HK-2 (cell line): ENCODE measurements at regions not wholly inside any gene's neighbourhood (a gene's known extent, or its start where the extent isn't known, plus 50 kb on each side); places are given as distances from the start of the nearest gene placed in this dataset.
"Not testable (repeated sequence)": the region's sequence is repeated elsewhere in the genome, so short reads cannot be mapped to it uniquely, and the experiment has no call there.

Source experiments
- DNase-seq: peaks from one replicate; pipeline ENCODE4 v3.0.0-alpha.2; 2018; ENCODE audit not compliant: unreplicated experiment

DNA sequence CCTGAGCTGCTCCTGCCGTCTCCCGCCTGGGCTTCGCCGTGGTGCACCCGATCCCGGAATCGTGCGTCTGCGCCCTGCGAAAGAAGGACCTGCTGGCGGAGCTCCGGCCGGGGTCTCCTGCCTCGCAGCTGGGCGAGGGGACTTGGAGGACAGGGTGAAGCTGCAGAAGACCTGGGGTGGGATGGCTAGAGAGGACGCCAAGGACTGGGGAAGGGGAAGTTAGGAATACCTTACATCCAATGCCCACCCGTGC is 150.2 kb downstream of the PRL start:
- DNase-seq, result no peak

DNA sequence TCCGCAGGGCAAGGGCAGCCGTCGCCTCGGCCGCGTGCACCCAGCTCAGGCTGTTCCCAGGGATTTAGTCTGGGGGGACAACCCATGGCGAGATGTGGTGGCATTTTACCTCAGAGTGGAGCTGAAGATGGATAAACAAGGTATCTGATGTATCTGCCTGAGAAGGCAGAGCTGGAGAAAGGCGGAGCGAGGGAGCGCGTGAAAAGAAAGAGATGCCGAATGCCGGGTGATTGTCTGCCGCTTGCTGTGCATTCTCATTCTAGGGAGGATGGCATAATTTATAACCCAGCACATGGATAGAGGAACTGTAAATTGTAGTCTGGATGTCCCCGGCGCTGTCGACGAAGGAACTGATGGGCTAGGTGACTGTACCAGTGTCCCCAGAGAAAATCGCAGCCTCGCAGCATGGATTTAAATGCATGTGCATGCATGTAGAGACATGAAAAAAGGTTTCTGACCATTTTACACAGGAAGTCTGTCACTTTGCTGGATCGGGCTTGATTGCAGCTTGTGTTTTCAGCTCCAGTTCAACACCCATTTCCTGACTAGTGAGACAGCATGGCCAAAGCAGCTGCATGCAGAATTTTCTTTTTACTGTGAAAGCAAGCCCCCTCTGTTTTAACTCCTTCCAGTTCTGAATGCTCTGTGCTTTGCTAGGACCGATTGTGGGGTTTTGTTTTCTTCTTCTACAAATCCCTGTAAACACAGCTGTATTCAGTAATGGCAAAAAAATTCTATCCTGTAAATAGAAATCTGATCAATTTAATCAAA is 149.7 kb downstream of the PRL start:
- peak; percentile 41 for DNase-seq

DNA sequence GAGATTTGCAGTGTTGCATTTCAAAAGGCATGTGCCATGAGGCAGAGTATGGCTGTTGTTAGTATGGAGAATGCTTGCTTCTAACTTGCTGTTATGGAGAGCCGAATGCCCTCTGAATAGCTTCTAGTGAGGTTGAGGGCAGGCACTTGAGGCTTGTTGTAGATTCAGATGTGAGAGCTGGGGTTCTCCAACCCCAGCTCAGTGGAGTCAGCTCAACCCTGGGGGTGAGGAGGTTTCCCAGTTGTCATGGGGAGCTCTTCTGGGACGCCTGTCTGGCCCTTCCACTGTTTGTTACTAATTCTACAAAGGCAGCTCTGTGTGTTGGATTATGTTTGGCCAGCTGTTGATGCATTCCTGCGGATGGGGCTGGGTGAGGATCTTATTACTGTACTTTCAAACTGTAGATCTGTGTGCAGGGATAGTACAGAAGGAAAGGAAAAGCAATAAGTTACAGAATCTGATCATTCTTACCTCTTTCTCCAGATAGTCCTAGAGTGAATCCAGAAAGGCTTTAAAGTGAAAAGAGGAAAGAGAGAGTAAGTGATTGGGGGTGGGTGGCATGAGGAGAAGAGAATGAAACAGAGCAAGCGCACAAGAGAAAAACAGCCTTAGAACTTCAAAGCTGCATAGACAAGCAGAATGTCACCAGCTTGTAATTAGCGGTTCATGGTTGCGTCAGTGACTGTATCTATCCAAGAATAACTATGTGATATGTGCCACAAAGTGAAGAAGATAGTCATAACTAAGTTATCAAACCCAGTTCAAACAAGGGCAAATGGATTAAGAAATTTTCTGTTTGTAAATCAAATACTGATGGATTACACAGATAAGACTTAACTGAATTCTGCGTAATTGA is 148.7 kb downstream of the PRL start:
- DNase-seq, result no peak

- DNase-seq, result no peak
Observed at GRCh38 chr6:22149096-22149495, 147.7 kb downstream of the PRL start.

DNA sequence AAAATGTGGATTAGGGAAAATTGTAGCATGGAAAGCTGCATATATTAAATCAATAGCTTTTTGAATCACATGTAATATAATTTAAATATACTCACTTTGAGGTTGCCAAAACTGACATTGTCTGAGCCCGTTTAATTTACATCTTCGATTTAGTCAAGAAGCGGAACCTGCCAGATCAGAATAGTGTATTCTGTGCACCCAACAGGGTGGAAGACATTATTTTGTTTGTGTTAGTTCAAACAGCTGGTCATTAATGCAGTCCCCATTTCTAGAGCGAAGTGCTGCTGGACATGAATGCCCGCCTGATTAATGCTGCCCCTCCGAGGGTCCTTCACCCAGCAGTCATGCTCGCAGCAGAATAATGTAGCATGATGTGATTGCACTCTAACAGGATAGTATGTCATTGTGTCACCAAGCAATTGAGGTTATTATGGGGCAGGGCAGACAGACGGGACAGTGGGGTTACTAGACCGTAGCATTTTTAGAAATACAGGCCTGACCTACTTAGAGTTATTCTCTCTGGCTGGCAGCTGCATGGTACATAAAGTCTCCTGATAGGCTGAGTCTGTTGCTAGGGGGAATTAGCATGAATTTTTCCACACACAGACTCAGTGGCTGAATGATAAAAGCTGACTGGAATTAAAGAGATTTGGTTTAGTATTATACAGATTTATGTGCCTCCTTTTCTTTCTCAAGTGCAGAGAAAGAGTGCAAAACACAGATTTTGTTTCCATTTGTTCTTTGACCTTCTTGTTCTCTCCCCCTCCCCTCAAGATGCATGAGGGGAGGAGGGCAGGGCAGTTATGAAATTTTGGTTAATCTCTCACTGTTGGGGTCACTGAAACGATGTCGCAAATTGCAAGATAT is 147.1 kb downstream of the PRL start:
- peak; percentile 18 for DNase-seq

GRCh38 chr6:22150368-22151035 is 146.3 kb downstream of the PRL start:
- no peak for DNase-seq

DNA sequence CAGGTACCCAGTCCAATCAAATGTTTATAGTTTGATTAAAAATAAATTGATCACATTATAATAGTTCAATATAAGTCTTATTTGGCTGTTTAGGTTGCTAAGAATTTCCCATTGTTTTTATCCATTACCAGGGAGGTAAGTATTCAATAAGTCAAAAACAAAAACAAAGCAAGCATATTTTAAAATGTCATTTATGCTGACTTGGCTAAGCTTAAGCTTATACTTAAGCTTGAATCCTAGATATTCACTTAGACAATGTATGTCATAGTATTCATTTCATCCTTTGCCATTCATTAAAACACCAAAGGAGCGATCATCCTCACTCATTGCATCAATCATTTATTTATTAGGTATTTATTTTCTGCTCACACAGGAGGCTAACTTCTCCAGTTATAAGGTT is 144.9 kb downstream of the PRL start:
- DNase-seq, result no peak

DNA sequence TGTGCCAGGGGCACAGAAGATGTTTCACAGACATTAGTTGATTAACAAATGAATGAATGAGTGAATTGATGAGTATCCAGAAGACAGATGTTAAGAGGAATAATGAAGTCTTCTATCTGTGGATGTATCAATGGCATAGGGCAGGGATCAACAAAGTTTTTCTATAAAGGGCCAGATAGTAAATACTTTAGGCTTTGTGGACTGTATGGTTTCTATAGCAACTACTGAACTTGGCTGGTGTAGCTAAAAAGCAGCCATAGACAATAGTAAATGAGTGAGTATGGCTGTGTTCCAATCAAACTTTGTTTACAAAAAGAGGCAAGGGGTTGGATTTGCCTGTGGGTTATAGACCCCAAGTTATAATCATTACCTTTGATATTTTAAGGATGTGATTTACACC is 144.0 kb downstream of the PRL start:
- DNase-seq, result no peak

GRCh38 chr6:22153384-22154158 is 143.3 kb downstream of the PRL start:
- no peak for DNase-seq

GRCh38 chr6:22155551-22155950 is 141.3 kb downstream of the PRL start:
- no peak for DNase-seq

DNA sequence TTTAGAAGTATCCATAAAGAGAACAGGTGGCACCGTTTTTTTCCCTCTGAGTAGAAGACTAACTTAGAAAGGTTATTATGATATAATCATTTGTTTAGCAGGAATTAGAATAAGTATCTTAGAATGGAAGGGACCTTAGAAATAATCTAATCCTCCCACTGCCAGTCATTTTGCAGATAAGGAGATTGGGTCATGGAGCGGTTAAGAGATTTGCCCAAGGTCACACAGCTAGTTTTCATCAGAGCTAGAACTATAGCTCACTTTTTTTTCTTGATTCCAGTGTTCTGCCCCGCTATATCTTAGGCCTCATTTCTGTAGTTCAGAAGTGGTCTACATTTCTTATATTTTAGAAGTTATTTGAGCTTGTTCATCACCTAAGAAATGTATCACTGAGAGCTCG is 139.6 kb downstream of the PRL start:
- DNase-seq, result no peak

- no peak for DNase-seq
Observed at GRCh38 chr6:22164236-22164635, 132.6 kb downstream of the PRL start.

- not testable (repeated sequence) for DNase-seq
Observed at GRCh38 chr6:22171006-22171405, 125.8 kb downstream of the PRL start.

DNA sequence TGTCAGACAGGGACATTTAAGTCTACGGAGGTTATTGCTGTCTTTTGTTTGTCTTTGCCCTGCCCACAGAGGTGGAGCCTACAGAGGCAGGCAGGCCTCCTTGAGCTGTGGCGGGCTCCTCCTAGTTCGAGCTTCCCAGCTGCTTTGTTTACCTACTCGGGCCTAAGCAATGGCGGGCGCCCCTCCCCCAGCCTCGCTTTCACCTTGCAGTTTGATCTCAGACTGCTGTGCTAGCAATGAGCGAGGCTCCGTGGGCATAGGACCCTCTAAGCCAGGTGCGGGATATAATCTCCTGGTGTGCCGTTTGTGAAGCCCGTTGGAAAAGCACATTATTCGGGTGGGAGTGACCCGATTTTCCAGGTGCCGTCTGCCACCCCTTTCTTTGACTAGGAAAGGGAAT is 125.0 kb downstream of the PRL start:
- DNase-seq, result not testable (repeated sequence)

GRCh38 chr6:22173311-22173710 is 123.5 kb downstream of the PRL start:
- no peak for DNase-seq

- DNase-seq, result not testable (repeated sequence)
Observed at GRCh38 chr6:22180250-22180649, 116.6 kb downstream of the PRL start.

- DNase-seq, result no peak
Observed at GRCh38 chr6:22184371-22184770, 112.5 kb downstream of the PRL start.

DNA sequence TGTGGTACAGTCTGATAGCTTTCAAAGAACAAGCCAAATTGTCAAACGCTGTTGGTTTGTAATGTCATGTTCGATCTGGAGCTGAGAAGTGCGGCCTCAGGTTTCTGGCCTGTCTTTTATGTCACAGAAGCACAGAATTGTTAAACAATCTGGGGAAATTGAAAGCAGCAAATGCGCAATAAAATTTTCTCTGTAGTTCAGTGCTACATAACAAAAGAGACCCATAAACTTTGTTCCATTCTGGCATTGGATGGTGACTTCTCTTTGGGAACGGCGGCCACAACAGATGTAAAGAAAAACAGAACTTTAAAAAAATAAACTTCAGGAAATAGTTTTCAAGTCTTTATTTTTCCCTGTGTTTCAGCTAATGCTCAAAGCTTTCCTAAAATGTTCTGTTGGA is 106.9 kb downstream of the PRL start:
- no peak for DNase-seq

- no peak for DNase-seq
Observed at GRCh38 chr6:22194188-22194921, 102.5 kb downstream of the PRL start.

- DNase-seq, result no peak
Observed at GRCh38 chr6:22199771-22200170, 97.1 kb downstream of the PRL start.
